ENCODE measurements at regions not wholly inside any gene's neighbourhood (a gene's known extent, or its start where the extent isn't known, plus 50 kb on each side); places are given as distances from the start of the nearest gene placed in this dataset.
"Not testable (repeated sequence)": the region's sequence is repeated elsewhere in the genome, so short reads cannot be mapped to it uniquely, and the experiment has no call there.

DNA sequence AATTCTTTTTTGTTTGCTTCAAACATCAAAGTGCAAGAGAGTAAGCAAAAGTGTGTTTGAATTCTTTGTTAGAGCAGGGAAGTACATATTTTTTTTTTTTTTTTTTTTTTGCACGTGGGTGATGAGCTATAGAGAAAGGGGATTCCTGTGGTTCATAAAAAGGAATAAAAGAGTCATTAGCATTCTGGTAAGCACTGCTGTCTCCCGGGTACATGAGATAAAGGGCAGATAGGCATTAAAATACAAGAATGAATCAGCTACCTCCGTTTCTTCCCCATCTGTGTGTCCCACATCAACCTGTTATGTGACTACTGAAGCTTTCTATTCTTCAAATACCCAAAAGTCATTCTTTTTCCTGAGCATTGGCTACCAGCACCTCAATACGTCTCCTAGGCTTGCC lies 102.4 kb upstream of the SEMA3D start:
- DNase-seq, result no peak

DNA sequence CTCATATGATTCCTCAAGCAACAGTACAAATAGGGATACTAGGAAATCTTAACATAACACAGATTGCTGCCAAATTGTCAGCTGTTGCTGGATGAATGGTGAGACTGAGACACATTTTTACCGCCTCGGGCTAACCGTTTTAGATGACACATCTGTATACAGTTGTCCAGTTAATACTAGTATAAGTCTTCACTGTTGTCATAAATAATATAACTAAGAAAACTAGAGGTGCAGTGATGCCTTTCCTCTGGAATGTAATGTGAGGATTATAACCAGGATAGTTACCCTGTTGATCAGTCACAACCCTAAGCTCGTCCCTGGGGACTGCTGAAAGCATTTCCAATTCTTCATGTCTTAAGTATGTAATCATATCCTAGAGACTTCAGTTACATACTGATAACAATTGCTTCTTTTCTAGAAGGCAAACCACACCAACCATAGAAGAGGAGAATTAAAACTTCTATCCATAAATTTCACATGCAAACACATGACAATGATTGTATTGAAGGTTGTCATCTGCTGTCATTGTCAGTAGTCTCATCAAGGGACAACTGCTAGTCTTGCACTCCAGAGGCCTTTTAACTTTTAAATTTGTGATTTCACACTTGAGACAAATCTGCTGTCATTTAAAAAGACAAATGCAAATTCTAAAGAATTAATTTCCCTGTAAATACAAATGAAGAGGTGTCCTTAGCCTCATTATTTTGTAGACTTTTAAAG lies 100.4 kb upstream of the SEMA3D start:
- DNase-seq, result no peak

DNA sequence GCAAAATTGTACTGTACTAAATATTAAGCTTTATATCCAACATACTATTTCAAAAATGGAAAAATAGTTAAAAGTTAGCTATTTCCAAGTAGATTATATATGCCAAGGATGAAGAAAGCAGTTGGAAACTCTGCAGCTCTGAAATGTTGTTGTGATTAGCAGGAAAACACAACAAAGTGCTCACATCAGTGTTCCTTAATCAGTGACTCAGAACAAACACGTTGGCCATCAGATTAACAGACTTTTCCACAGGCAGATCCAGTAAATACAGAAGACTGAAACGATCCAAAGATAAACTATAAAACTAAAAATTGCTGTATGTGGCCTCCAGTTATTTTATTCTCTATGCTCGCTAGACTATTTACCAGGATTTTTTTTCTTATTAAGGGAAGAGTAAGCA lies 99.6 kb upstream of the SEMA3D start:
- no peak for DNase-seq

- no peak for DNase-seq
Observed at GRCh38 chr7:85285527-85285926, 98.7 kb upstream of the SEMA3D start.

GRCh38 chr7:85275204-85275603 lies 88.3 kb upstream of the SEMA3D start:
- DNase-seq, result no peak

DNA sequence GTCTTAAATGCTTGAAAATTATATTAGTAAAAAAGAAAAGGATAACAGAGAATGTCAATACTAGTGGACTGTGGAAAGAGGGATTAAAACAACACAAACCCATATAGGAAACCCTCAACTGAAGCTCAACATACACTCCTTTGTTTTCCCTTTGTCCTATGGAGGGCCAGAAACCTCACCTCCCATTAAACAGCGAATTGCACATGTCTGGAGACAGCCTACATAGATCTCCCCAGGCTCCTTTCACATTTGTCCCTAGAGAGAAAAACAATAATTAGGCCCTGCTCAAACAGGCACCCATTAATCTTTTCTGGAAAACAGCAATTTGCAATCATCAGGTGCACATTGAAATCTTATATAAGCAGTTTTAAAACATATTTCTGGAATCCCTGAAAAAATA lies 87.6 kb upstream of the SEMA3D start:
- DNase-seq, result no peak

DNA sequence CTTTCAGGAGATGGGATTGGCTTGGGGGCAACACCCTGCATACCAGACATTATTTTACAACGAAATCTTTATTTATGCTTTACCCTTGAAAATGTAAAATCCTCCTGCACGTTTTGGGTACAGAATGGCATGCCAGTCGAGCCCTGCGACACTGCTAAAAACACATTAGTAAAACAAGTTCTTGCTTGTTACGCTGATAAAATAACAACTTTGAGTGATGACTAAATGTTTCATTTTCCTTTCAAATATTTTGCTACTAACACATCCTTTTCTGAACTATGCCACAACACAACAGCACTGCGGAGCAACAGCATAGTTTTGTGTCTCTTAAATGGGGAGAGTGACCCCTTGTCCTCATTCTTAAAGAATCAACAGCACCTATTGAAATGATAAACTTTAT lies 76.0 kb upstream of the SEMA3D start:
- DNase-seq, result no peak

- DNase-seq, result no peak
Observed at GRCh38 chr7:85261336-85261735, 74.5 kb upstream of the SEMA3D start.

- DNase-seq, result not testable (repeated sequence)
Observed at GRCh38 chr7:85249787-85250186, 62.9 kb upstream of the SEMA3D start.

GRCh38 chr7:85239109-85239508 lies 52.3 kb upstream of the SEMA3D start:
- DNase-seq, result no peak

DNA sequence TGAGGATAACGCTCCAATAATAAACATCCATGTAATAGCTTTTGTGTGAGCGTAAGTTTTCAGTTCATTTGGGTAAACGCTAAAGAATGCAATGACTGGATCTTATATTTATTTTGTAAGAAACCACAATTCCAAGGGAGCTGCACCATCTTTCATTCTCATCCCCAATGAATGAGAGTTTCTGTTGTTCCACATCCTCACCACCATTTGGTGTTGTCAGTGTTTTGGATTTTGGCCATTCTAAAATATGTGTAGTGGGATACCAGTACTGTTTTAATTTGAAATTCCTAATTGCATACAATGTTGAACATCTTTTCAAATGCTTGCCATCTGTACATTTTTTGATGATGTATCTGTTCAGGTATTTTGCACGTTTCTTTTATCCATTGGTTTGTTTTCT lies 50.9 kb upstream of the SEMA3D start:
- no peak for DNase-seq
